Peyer's patch (tissue), 4 donors: ENCODE measurements at regions not wholly inside any gene's neighbourhood (a gene's known extent, or its start where the extent isn't known, plus 50 kb on each side); places are given as distances from the start of the nearest gene placed in this dataset.

ENCODE experiments used
- CTCF ChIP-seq, 6 experiments: fragments of 450-650 bp in 4 of 6; fragments of 200-600 bp in 2 of 6; sonication (generic) in 1 of 6; IDR thresholded peaks; one replicate each; pipeline ENCODE4 v1.5.1; 2017 to 2019; ENCODE audit warnings: antibody characterized with exemption in 6 of 6, mild to moderate bottlenecking in 3 of 6, moderate library complexity in 1 of 6
- POLR2A ChIP-seq, 2 donors: fragments of 450-650 bp; IDR thresholded peaks; one replicate each; pipeline ENCODE4 v1.5.1; 2017; ENCODE audit warnings: antibody characterized with exemption in 2 of 2, mild to moderate bottlenecking in 2 of 2, moderate library complexity in 2 of 2

GRCh38 chrX:46318551-46318950 lies 226.7 kb downstream of the ZNF674 start:
- no peak for TF ChIP-seq CTCF (IDR thresholded peaks at IDR 0.05)
- no peak for TF ChIP-seq POLR2A (IDR thresholded peaks at IDR 0.05)
